ENCODE measurements at regions not wholly inside any gene's neighbourhood (a gene's known extent, or its start where the extent isn't known, plus 50 kb on each side); places are given as distances from the start of the nearest gene placed in this dataset.
"Not testable (repeated sequence)": the region's sequence is repeated elsewhere in the genome, so short reads cannot be mapped to it uniquely, and the experiment has no call there.

DNA sequence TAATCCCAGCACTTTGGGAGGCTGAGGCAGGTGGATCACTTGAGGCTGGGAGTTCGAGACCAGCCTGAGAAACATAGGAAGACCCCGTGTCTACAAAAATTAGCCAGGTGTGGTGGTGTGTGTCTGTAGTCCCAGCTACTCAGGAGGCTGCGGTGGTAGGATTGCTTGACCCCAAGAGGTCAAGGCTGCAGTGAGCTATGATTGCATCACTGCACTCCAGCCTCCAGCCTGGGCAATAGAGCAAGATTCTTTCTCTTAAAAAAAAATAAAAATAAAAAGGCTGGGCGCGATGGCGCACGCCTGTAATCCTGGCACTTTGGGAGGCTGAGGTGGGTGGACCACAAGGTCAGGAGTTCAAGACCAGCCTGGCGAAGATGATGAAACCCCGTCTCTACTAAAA, 119.4 kb downstream of the NPTX2 start:
- TF ChIP-seq, protein P1, sequence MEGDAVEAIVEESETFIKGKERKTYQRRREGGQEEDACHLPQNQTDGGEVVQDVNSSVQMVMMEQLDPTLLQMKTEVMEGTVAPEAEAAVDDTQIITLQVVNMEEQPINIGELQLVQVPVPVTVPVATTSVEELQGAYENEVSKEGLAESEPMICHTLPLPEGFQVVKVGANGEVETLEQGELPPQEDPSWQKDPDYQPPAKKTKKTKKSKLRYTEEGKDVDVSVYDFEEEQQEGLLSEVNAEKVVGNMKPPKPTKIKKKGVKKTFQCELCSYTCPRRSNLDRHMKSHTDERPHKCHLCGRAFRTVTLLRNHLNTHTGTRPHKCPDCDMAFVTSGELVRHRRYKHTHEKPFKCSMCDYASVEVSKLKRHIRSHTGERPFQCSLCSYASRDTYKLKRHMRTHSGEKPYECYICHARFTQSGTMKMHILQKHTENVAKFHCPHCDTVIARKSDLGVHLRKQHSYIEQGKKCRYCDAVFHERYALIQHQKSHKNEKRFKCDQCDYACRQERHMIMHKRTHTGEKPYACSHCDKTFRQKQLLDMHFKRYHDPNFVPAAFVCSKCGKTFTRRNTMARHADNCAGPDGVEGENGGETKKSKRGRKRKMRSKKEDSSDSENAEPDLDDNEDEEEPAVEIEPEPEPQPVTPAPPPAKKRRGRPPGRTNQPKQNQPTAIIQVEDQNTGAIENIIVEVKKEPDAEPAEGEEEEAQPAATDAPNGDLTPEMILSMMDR (IDR thresholded peaks at IDR 0.05; ENCODE audit: insufficient read depth, low read length, poor library complexity, severe bottlenecking), result not testable (repeated sequence)
- not testable (repeated sequence) for TF ChIP-seq EZH2phosphoT487 (conservative IDR thresholded peaks at IDR 0.05; ENCODE audit: low read length)

All from SU-DHL-6 (cell line).